SK-N-SH treated with all-trans-retinoic acid at 6 μM for 48 hours (cell line): ENCODE measurements at regions not wholly inside any gene's neighbourhood (a gene's known extent, or its start where the extent isn't known, plus 50 kb on each side); places are given as distances from the start of the nearest gene placed in this dataset.

ENCODE experiments used
- POU6F1 ChIP-seq: fragments of 250-450 bp; sonication (Bioruptor Pico); IDR thresholded peaks from 2 replicates; pipeline ENCODE4 v1.8.0; 2021; ENCODE audit warnings: low read depth, mild to moderate bottlenecking, moderate library complexity, borderline replicate concordance
- PPARA ChIP-seq: fragments of 250-450 bp; sonication (Bioruptor Pico); IDR thresholded peaks from 2 replicates; pipeline ENCODE4 v1.5.0; 2020; ENCODE audit warnings: mild to moderate bottlenecking, borderline replicate concordance
- RARB ChIP-seq: fragments of 250-450 bp; sonication (Bioruptor Pico); IDR thresholded peaks from 2 replicates; pipeline ENCODE4 v1.8.0; 2021; ENCODE audit warnings: mild to moderate bottlenecking, moderate library complexity
- TSHZ2 ChIP-seq: fragments of 250-450 bp; sonication (Bioruptor Pico); IDR thresholded peaks from 2 replicates; pipeline ENCODE4 v1.5.0; 2020; ENCODE audit warnings: mild to moderate bottlenecking, moderate library complexity
- ZNF8 ChIP-seq: fragments of 450-650 bp; formaldehyde crosslinking; IDR thresholded peaks from 2 replicates; pipeline ENCODE4 v1.5.0; 2020; ENCODE audit warnings: mild to moderate bottlenecking, moderate library complexity

- no peak for TF ChIP-seq RARB (CRISPR knock-in tag)
- TF ChIP-seq PPARA (CRISPR knock-in tag): no peak
- TF ChIP-seq POU6F1 (CRISPR knock-in tag): no peak
- no peak for TF ChIP-seq ZNF8 (CRISPR knock-in tag)
- no peak for TF ChIP-seq TSHZ2 (CRISPR knock-in tag)
Observed at GRCh38 chr2:212831671-212832199, 293.1 kb upstream of the ERBB4 start.
